NCI-H2107 (cell line): ENCODE measurements at regions not wholly inside any gene's neighbourhood (a gene's known extent, or its start where the extent isn't known, plus 50 kb on each side); places are given as distances from the start of the nearest gene placed in this dataset.
A peak's percentile ranks its signal among the peaks of the same experiment; 100 is the strongest.

Experiments used
- DNase-seq: peaks from one replicate; lab custom pipeline; 2025; lab: John Stamatoyannopoulos, UW

GRCh38 chr1:219399446-219399845 is 213.5 kb downstream of the ZC3H11B start:
- no peak for DNase-seq

GRCh38 chr1:219398815-219399396 is 214.0 kb downstream of the ZC3H11B start:
- DNase-seq, result no peak

GRCh38 chr1:219397511-219397910 is 215.4 kb downstream of the ZC3H11B start:
- DNase-seq, result no peak

- no peak for DNase-seq
These were observed 217.6 kb downstream of the LYPLAL1 start for GRCh38 chr1:219391297-219391696.

- DNase-seq, result no peak
These were observed 213.5 kb downstream of the LYPLAL1 start for GRCh38 chr1:219387211-219387610.

GRCh38 chr1:219385787-219386427 is 212.2 kb downstream of the LYPLAL1 start:
- peak; percentile 72 for DNase-seq

- DNase-seq, result no peak
These were observed 209.6 kb downstream of the LYPLAL1 start for GRCh38 chr1:219383281-219383680.

- DNase-seq, result no peak
These were observed 207.7 kb downstream of the LYPLAL1 start for GRCh38 chr1:219381396-219381795.

- no peak for DNase-seq
These were observed 206.8 kb downstream of the LYPLAL1 start for GRCh38 chr1:219380463-219380862.

GRCh38 chr1:219379691-219380090 is 206.0 kb downstream of the LYPLAL1 start:
- DNase-seq, result no peak

GRCh38 chr1:219374636-219375035 is 201.0 kb downstream of the LYPLAL1 start:
- DNase-seq, result no peak

- DNase-seq, result no peak
These were observed 200.4 kb downstream of the LYPLAL1 start for GRCh38 chr1:219374046-219374566.

- DNase-seq, result no peak
These were observed 199.9 kb downstream of the LYPLAL1 start for GRCh38 chr1:219373616-219373935.

GRCh38 chr1:219372916-219373615 is 199.4 kb downstream of the LYPLAL1 start:
- DNase-seq, result no peak

GRCh38 chr1:219371471-219371870 is 197.8 kb downstream of the LYPLAL1 start:
- DNase-seq, result no peak

GRCh38 chr1:219367496-219367895 is 193.8 kb downstream of the LYPLAL1 start:
- no peak for DNase-seq

GRCh38 chr1:219365451-219365850 is 191.8 kb downstream of the LYPLAL1 start:
- DNase-seq, result no peak

- no peak for DNase-seq
These were observed 189.0 kb downstream of the LYPLAL1 start for GRCh38 chr1:219362702-219363101.

GRCh38 chr1:219359126-219359525 is 185.4 kb downstream of the LYPLAL1 start:
- no peak for DNase-seq

- DNase-seq, result no peak
These were observed 184.4 kb downstream of the LYPLAL1 start for GRCh38 chr1:219358080-219358479.

- no peak for DNase-seq
These were observed 181.3 kb downstream of the LYPLAL1 start for GRCh38 chr1:219354962-219355361.

GRCh38 chr1:219352961-219353651 is 179.4 kb downstream of the LYPLAL1 start:
- no peak for DNase-seq
